HG02870 (cell line): ENCODE measurements at regions not wholly inside any gene's neighbourhood (a gene's known extent, or its start where the extent isn't known, plus 50 kb on each side); places are given as distances from the start of the nearest gene placed in this dataset.

Experiments
- ATAC-seq: cut with Tn5 transposase; IDR thresholded peaks from one replicate; pipeline ENCODE4 v1.9.1; 2021; ENCODE audit warnings: mild to moderate bottlenecking, moderate library complexity; ENCODE audit not compliant: unreplicated experiment

DNA sequence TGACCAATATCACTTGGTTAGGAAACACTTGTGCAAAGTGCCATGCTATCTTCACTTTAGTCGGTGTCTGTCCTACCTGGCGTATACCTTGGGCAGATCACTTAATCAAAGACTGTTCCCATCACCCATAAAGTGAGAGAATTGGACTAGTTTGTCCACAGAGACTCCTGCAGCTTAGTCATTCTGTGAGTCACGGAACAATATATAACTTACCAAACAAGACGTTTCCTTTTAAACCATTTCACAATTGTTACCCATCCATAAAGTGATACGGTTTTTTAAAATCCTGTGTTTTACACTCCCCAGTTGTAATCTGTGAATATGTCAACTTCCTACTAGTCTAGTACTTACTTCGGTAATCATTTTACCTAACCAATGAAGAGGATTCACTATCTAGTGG, 499.3 kb upstream of the SMIM21 start:
- no peak for ATAC-seq

- no peak for ATAC-seq
These were observed 495.7 kb upstream of the SMIM21 start for GRCh38 chr18:75923169-75923568.

GRCh38 chr18:75916624-75916982, 489.1 kb upstream of the SMIM21 start:
- no peak for ATAC-seq

DNA sequence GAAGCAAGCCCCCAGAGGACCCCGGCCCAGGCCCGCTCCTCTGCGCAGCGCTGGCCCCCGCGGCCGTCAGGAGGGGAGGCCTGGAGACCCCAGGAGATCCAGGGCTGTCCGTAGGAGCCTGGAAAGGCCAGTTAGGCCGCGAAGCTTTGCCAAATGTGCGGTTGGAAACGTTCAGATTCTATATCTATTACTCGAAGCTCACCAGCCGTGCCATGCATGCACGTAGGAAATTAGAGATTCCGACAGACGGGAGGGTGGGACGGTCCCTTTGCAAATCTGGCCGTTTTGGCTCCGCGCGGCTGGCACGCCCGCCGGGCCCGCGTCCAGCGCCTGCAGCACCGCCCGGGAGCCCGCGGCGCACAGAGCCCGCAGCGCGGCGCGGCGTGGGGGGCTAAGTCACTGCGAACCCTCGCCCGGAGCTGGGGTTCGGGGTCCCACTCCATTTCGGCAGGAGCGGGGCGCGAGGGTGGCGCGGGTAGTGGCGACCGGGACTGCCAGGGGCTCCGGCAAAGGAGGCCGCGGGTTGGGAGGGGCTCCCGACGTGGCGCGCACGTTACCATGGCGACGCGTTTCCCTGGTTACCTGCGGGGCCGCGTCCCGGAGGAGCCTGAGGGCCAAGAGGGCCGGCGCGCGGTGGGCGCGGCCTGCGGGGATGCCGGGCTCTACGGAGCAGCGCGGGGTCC, 488.6 kb upstream of the SMIM21 start:
- ATAC-seq: no peak

- ATAC-seq: no peak
These were observed 485.3 kb upstream of the SMIM21 start for GRCh38 chr18:75912829-75913228.

- no peak for ATAC-seq
These were observed 476.9 kb upstream of the SMIM21 start for GRCh38 chr18:75904416-75904815.

- no peak for ATAC-seq
These were observed 471.1 kb upstream of the SMIM21 start for GRCh38 chr18:75898651-75899050.

GRCh38 chr18:75897386-75897785, 469.9 kb upstream of the SMIM21 start:
- ATAC-seq: no peak

- no peak for ATAC-seq
These were observed 469.4 kb upstream of the SMIM21 start for GRCh38 chr18:75896865-75897264.

- ATAC-seq: no peak
These were observed 467.6 kb upstream of the SMIM21 start for GRCh38 chr18:75895135-75895534.

DNA sequence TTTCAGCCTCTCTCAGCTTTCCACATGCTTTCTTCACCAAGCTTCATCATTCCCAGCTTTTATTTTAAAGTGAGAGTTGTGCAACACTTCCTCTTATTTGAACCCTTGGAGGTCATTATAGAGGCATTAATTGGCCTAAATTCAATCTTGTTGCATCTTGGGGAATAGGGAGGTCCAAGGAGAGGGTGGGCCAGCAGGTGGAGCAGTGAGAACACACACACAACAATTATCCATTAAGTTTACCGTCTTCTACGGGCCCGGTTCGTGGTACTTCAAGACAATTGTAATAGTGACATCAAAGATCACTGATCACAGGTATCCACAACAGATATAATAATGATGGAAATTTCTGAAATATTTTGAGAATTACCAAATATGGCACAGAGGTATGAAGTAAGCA, 457.2 kb upstream of the SMIM21 start:
- ATAC-seq: no peak

DNA sequence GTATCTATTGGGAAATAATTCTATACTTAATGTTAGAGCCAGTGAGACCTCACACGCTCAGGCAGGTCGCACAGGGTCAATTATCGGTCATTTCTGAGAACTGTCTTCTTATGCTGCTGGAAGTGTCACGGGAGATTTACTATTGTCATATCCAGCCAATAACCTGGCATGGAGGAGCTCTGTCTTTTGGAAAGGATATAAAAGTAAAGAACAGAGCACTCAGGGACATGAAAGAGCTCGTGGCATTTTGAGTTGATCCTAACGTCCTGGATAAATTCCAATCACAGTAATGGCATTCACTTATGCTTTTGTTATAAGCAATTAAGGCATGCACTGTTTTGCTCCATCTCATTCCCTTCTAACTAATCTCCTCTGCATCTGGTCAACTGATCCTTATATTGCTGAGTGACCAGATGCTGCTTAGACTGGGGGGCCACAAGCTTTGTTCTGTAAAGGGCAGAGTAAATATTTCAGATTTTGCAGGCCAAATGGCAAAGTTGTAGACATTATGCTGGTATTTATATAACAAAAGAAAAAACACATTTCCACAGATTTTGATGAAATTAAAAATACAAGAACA, 453.5 kb upstream of the SMIM21 start:
- ATAC-seq: no peak

DNA sequence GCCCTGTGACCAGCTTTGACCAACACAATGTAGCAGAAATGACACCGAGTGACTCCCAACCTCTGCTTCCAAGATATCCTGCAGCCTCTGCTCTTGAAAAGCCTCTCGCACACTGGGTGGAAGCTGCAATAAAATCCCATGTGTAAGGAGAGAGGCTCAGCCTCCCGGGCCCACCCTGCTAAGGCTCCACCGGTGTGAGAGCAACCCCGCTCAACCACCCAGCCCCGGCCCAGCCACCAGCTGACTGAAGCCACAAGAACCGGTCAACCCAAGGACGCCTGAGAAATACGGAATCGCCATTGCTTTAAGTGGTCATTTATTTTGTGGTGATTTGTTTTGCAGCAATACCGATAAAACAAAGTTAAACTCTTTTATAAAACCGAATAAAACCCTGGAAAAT, 452.8 kb upstream of the SMIM21 start:
- ATAC-seq: no peak

DNA sequence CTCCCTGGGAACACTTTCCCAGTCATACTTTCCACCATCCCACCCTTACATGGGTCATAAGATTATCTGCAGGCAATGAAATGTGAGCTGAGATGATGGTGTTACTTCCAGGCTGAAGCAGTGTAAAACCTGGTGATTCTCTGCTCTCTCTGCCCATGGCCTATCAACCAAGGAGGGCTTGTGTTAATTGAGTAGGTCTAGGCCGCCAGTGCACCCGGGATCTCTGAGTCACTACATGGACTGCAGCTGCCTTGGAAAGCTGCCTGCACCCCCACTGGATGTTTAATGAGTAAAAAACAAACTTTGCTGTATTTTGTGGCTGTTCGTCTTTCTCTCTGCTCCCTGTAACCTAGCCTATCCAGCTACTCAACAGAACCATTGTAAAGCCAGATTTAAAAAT, 451.7 kb upstream of the SMIM21 start:
- ATAC-seq: no peak

GRCh38 chr18:75875559-75875958, 448.1 kb upstream of the SMIM21 start:
- no peak for ATAC-seq

DNA sequence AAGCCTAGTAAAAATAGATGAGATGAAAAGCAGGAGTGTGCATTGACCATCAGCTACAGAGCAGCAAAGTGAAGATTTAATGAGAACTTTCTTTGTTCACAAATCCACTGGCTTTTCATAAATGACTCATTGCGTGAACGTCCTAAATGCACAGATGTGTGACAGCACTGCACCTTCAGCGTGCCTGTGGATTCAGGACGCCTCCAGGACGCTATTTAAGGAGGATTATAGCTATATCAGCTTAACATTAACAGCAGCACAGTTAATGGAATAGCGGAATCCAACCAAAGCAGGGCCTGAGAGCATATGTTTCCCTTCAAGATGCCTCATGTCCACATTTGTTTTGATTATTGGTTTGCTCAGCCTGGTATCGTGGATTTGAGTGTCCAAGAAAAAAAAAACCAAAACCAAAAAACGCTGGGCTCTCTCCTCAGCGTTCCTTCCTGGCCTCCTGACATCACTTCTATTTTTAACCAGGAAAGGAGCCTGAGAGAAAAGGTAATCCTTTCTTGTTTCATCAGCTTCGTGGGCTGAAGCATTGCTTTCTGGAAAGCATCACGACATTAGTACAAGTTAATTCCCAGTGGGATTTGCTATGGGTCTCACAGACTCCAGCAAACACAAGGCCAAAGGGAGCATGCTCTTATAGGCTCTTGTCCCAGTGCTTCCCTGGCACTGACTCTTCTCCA, 447.0 kb upstream of the SMIM21 start:
- no peak for ATAC-seq

DNA sequence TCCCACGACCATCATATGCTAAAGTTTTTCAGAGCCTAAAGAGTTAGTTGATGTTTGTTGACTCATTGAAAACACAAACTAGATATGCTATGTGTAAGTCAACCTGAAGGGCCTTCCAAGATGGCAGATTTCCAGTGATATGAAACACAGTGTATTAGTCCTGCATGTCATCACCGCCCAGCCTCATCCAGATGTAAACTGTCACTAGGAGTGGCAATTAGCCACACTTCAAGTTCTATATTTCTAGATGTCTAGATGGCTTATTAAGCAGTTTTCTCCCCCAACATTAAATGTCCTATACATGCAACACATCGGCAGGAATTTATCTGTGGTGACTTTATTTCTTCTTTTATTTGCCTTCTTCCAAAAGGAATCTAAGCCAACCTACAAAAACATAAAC, 444.1 kb upstream of the SMIM21 start:
- no peak for ATAC-seq

DNA sequence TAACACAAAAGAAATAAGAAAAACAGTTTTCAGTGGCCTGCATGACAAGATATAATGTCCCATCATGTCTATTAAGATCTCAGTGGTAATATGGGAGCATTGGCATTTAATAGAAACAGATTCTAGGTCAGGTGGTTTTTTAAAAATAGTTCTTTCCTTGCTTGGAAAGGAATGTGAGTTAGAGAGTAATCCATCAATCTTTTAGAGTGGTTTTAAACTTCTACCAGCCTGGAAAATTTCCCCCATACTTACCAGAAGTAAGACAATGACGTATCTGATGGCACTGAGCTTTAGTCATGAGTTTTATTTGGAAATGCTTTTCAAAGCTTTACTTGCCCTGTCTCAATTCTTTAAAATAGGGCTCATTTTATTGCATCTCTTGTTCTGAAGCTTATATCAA, 441.7 kb upstream of the SMIM21 start:
- ATAC-seq: no peak

DNA sequence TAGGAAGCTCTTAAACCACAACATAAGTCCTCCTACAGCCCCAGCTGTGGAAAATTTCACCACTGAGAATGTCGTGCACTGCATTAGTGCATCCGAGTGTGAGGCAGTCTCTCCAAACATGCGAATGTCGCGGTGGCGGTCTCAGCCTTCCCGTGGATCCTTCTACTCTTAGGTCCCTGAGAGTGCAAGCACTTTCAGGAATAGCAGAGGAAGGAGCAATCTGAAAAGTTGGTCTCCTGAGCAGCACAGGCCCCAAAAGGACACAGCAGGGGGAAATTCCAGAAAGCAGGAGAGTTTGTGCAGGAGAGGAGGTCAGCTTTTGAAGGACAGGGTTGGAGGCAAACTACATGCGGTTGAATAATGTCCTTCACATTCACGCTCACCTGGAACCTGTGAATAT, 440.5 kb upstream of the SMIM21 start:
- ATAC-seq: no peak

DNA sequence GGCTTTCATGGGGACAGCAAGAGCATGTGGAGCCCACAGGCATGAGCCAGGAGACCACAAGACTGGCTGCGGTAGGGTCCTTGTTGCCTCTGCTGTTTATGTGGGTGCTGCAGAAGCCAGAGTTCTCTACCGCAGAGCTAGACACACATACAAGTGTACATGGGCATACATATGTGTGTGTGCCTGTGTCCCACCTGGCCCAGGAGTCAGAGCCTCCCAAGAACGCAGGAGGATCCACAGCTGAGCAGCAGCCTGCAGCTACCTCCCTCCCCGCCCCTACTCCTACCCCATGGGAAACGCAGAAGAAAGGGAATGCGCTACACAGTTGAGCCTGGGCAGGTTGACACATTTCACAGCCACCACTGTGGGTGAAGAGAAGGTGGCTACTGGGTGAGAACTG, 438.1 kb upstream of the SMIM21 start:
- no peak for ATAC-seq

- no peak for ATAC-seq
These were observed 437.3 kb upstream of the SMIM21 start for GRCh38 chr18:75864816-75865215.

GRCh38 chr18:75863696-75864095, 436.2 kb upstream of the SMIM21 start:
- no peak for ATAC-seq

DNA sequence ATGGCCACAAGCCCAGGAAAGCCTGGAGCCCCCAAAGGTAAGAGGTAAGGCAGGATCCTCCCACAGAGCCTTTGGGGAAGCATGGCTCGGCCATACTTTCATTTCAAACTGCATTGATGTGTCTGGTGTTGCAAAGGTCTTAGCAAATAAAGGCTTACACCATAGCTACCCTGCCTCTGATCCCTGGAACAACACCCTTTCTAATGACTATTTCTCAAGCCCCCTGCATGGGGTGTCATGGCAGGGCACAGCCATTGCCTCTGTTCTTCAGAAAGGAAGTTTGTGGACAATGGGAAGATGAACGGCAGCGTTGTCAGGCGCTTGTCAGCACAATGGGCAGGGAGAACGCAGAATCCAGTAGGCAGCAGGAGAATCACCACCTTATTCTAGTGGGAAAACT, 435.0 kb upstream of the SMIM21 start:
- ATAC-seq: no peak
